ENCODE measurements at regions not wholly inside any gene's neighbourhood (a gene's known extent, or its start where the extent isn't known, plus 50 kb on each side); places are given as distances from the start of the nearest gene placed in this dataset.

GRCh38 chr1:199040076-199040905 is 401.5 kb downstream of the PTPRC start:
- no peak for DNase-seq (ENCODE audit: low read depth in 2 of 2, low spot score in 1 of 2)

- DNase-seq (ENCODE audit: low read depth in 2 of 2, low spot score in 1 of 2): no peak
Observed at GRCh38 chr1:199041173-199041914, 402.5 kb downstream of the PTPRC start.

- DNase-seq (ENCODE audit: low read depth in 2 of 2, low spot score in 1 of 2): no peak
Observed at GRCh38 chr1:199042193-199042592, 403.4 kb downstream of the PTPRC start.

- DNase-seq (ENCODE audit: low read depth in 2 of 2, low spot score in 1 of 2): no peak
Observed at GRCh38 chr1:199044191-199044590, 405.4 kb downstream of the PTPRC start.

- DNase-seq (ENCODE audit: low read depth in 2 of 2, low spot score in 1 of 2): no peak
Observed at GRCh38 chr1:199046618-199047017, 407.8 kb downstream of the PTPRC start.

GRCh38 chr1:199054694-199055093 is 415.9 kb downstream of the PTPRC start:
- no peak for DNase-seq (ENCODE audit: low read depth in 2 of 2, low spot score in 1 of 2)

GRCh38 chr1:199057322-199057721 is 418.5 kb downstream of the PTPRC start:
- DNase-seq (ENCODE audit: low read depth in 2 of 2, low spot score in 1 of 2): no peak

GRCh38 chr1:199058281-199058680 is 419.4 kb downstream of the PTPRC start:
- no peak for DNase-seq (ENCODE audit: low read depth in 2 of 2, low spot score in 1 of 2)

- no peak for DNase-seq (ENCODE audit: low read depth in 2 of 2, low spot score in 1 of 2)
Observed at GRCh38 chr1:199064971-199065370, 426.1 kb downstream of the PTPRC start.

GRCh38 chr1:199067483-199067882 is 428.6 kb downstream of the PTPRC start:
- DNase-seq (ENCODE audit: low read depth in 2 of 2, low spot score in 1 of 2): no peak

GRCh38 chr1:199071080-199071479 is 432.2 kb downstream of the PTPRC start:
- no peak for DNase-seq (ENCODE audit: low read depth in 2 of 2, low spot score in 1 of 2)

GRCh38 chr1:199073166-199073565 is 434.3 kb downstream of the PTPRC start:
- DNase-seq (ENCODE audit: low read depth in 2 of 2, low spot score in 1 of 2): no peak

GRCh38 chr1:199075792-199076191 is 437.0 kb downstream of the PTPRC start:
- DNase-seq (ENCODE audit: low read depth in 2 of 2, low spot score in 1 of 2): no peak

GRCh38 chr1:199079994-199080393 is 441.2 kb downstream of the PTPRC start:
- DNase-seq (ENCODE audit: low read depth in 2 of 2, low spot score in 1 of 2): no peak

- no peak for DNase-seq (ENCODE audit: low read depth in 2 of 2, low spot score in 1 of 2)
Observed at GRCh38 chr1:199081739-199082138, 442.9 kb downstream of the PTPRC start.

GRCh38 chr1:199082778-199083389 is 444.0 kb downstream of the PTPRC start:
- DNase-seq (ENCODE audit: low read depth in 2 of 2, low spot score in 1 of 2): no peak

- no peak for DNase-seq (ENCODE audit: low read depth in 2 of 2, low spot score in 1 of 2)
Observed at GRCh38 chr1:199083680-199084079, 444.8 kb downstream of the PTPRC start.

- DNase-seq (ENCODE audit: low read depth in 2 of 2, low spot score in 1 of 2): no peak
Observed at GRCh38 chr1:199084293-199084692, 445.5 kb downstream of the PTPRC start.

GRCh38 chr1:199085903-199086302 is 447.1 kb downstream of the PTPRC start:
- DNase-seq (ENCODE audit: low read depth in 2 of 2, low spot score in 1 of 2): no peak

GRCh38 chr1:199087144-199087543 is 448.3 kb downstream of the PTPRC start:
- DNase-seq (ENCODE audit: low read depth in 2 of 2, low spot score in 1 of 2): no peak

GRCh38 chr1:199089393-199090122 is 450.7 kb downstream of the PTPRC start:
- DNase-seq (ENCODE audit: low read depth in 2 of 2, low spot score in 1 of 2): peak; percentile 5 to 11

All from stimulated activated CD8-positive, alpha-beta memory T cell treated with anti-CD3 and anti-CD28 coated beads, Interleukin-4, amount 100 ng/mL, for 1 hour (primary cell).